ENCODE measurements at regions not wholly inside any gene's neighbourhood (a gene's known extent, or its start where the extent isn't known, plus 50 kb on each side); places are given as distances from the start of the nearest gene placed in this dataset.

DNA sequence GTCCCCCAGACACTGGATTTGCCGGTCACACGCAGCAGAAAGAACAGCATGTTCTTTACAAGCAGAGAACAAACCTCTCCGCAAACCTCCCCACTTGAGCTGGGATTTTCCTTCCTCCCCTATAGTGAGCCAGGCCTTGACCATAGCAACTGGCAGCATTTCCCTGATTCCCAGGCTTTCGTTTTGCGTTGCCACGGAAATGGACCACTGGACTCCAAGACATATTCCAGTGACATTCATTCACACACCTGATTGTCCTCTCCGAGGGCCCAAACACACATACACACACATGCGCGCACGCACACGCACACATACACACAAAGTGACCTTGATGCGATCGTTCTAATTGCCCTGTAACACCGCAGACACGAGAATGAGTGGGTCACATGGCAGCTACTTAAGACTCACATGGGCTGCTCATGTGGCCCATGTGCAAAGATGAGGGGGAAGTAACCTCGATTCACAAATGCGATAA is 80.9 kb upstream of the CPEB4 start:
- TF ChIP-seq, protein P1, sequence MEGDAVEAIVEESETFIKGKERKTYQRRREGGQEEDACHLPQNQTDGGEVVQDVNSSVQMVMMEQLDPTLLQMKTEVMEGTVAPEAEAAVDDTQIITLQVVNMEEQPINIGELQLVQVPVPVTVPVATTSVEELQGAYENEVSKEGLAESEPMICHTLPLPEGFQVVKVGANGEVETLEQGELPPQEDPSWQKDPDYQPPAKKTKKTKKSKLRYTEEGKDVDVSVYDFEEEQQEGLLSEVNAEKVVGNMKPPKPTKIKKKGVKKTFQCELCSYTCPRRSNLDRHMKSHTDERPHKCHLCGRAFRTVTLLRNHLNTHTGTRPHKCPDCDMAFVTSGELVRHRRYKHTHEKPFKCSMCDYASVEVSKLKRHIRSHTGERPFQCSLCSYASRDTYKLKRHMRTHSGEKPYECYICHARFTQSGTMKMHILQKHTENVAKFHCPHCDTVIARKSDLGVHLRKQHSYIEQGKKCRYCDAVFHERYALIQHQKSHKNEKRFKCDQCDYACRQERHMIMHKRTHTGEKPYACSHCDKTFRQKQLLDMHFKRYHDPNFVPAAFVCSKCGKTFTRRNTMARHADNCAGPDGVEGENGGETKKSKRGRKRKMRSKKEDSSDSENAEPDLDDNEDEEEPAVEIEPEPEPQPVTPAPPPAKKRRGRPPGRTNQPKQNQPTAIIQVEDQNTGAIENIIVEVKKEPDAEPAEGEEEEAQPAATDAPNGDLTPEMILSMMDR (IDR thresholded peaks at IDR 0.05) = no peak
- no peak for TF ChIP-seq POLR2A (IDR thresholded peaks at IDR 0.05)

Measured in body of pancreas (tissue), 4 donors.